Activated CD4-positive, alpha-beta T cell treated with anti-CD3 and anti-CD28 coated beads, Interleukin-10, Interleukin-2, amounts not matched to agents 100 ng/mL and 50 ng/mL, durations not matched to agents 16 hours and 8 hours (primary cell): ENCODE measurements at regions not wholly inside any gene's neighbourhood (a gene's known extent, or its start where the extent isn't known, plus 50 kb on each side); places are given as distances from the start of the nearest gene placed in this dataset.

Experiments
- DNase-seq: peaks from one replicate; pipeline ENCODE4 v3.0.0-alpha.2; 2020

DNA sequence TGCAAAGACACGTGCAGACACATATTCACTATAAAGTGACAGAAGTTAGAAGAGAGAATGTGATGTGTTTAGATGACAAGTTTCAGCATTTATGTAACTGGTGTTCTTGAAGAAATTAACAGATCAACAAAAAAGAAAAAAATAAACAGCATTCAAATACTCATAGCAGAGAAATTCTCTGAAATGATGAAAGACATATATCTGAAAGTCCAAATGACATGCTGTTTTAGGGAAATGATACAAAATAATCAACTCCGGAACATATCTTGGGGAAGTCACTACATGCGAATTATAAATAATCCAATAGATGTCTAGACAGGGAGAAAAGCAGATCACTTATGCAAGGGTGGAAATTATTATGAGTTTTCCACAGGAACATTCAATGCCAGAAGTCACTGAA, 146.0 kb downstream of the SPANXN4 start:
- no peak for DNase-seq

GRCh38 chrX:143165778-143166177, 140.1 kb downstream of the SPANXN4 start:
- DNase-seq, result no peak

DNA sequence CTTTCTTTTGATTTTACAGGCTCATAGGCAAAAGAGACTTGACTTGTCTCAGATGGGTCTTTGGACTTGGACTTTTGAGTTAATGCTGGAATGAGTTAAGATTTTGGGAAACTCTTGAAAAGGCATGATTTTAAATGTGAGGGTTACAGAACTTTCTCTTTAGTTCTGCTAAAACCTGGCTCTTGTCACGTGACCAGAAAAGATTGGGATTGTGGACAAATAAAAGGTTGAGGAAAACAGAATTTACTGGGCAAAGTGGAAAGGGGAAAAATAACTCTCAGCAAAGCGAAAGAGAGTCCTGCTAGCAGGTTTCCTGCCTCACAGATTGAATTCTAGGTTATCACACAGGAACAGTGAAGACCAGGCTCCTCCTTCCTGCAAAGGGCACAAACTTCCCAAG, 114.0 kb downstream of the SPANXN4 start:
- DNase-seq, result no peak

DNA sequence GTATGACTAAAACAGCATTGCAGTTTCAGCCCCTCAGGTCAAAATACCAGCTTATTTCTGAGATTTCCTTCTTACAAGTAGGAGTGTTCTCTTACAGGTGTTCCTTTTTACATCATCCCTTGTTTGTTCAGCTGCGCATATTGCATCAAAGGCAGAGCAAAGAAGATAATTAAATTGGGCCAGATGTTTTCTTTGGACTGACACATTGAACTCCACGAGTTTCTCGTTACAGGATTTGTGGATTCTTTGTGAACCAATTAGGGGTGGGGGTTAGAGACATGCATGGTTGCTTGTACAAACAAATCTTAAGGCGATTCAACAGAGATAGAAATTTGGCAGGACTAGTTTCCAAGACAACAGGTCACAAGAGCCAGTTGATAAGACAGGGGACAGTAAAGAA, 95.7 kb downstream of the SPANXN4 start:
- DNase-seq, result no peak

- DNase-seq, result no peak
These were observed 89.7 kb downstream of the SPANXN4 start for GRCh38 chrX:143115466-143115865.

GRCh38 chrX:143095816-143096215, 70.1 kb downstream of the SPANXN4 start:
- DNase-seq, result no peak

DNA sequence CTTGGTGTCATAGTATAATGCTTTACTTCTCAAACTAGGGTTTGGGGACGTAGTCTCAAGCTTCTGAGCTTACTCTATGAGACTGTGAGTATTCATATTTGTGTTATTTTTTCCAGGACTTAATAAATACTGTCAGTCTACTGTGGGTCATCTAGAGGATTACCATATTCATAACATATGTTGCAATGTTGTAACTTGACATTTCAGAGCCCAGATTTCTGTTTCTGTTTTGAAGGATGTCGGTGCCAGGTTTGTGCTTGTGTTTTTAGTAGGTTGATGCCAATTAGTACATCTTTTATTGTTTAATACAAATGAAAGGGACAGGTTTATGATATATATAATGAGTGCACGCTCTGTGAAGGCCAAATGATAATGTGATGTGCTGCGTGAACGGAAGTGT, 69.6 kb downstream of the SPANXN4 start:
- DNase-seq, result no peak

- no peak for DNase-seq
These were observed 68.8 kb downstream of the SPANXN4 start for GRCh38 chrX:143094417-143095023.
